Neural progenitor cell (in vitro differentiated cells): ENCODE measurements at regions not wholly inside any gene's neighbourhood (a gene's known extent, or its start where the extent isn't known, plus 50 kb on each side); places are given as distances from the start of the nearest gene placed in this dataset.
A peak's percentile ranks its signal among the peaks of the same experiment; 100 is the strongest.

Experiments used
- DNase-seq: peaks from one replicate; pipeline ENCODE4 v3.0.0-alpha.2; 2016; ENCODE audit warnings: low spot score
- H2AFZ ChIP-seq: fragments of 200-600 bp; sonication (generic); replicated peaks from 2 replicates; pipeline ENCODE4 v1.6.1; 2016; ENCODE audit warnings: antibody characterized with exemption
- H3F3A ChIP-seq: fragments of 200-600 bp; sonication (generic); 2 replicates; pipeline ENCODE4 v1.6.1; 2016; ENCODE audit warnings: antibody characterized with exemption, low read depth
- H3K27ac ChIP-seq: fragments of 200-600 bp; sonication (generic); 2 replicates; pipeline ENCODE4 v1.5.1; 2016; ENCODE audit warnings: mild to moderate bottlenecking
- H3K27me3 ChIP-seq: fragments of 200-600 bp; sonication (generic); 2 replicates; pipeline ENCODE4 v1.6.1; 2016; ENCODE audit warnings: mild to moderate bottlenecking, moderate library complexity
- H3K36me3 ChIP-seq: fragments of 200-600 bp; sonication (generic); 2 replicates; pipeline ENCODE4 v1.5.1; 2016
- H3K4me1 ChIP-seq: fragments of 200-600 bp; sonication (generic); 2 replicates; pipeline ENCODE4 v1.6.1; 2016; ENCODE audit warnings: mixed run types
- H3K4me2 ChIP-seq: fragments of 200-600 bp; sonication (generic); 2 replicates; pipeline ENCODE4 v1.6.1; 2016
- H3K4me3 ChIP-seq: fragments of 200-600 bp; sonication (generic); 2 replicates; pipeline ENCODE4 v1.5.1; 2016
- H3K79me2 ChIP-seq: fragments of 200-600 bp; sonication (generic); 2 replicates; pipeline ENCODE4 v1.6.1; 2016; ENCODE audit warnings: low read depth
- H3K9ac ChIP-seq: fragments of 200-600 bp; sonication (generic); 2 replicates; pipeline ENCODE4 v1.6.1; 2016
- H3K9me3 ChIP-seq: fragments of 200-600 bp; sonication (generic); 2 replicates; pipeline ENCODE4 v1.5.1; 2016; ENCODE audit warnings: low read depth
- H4K20me1 ChIP-seq: fragments of 200-600 bp; sonication (generic); 2 replicates; pipeline ENCODE4 v1.6.1; 2016; ENCODE audit warnings: low read depth
- H3K27ac Mint-ChIP-seq: 3 replicates; pipeline ENCODE4 v1.8.0; 2021; ENCODE audit warnings: mixed read lengths
- H3K27me3 Mint-ChIP-seq: 2 replicates; pipeline ENCODE4 v1.8.0; 2022; ENCODE audit warnings: low read depth, mild to moderate bottlenecking, inconsistent platforms, moderate library complexity, mixed read lengths; ENCODE audit not compliant: insufficient read depth
- H3K36me3 Mint-ChIP-seq: 3 replicates; pipeline ENCODE4 v1.8.0; 2021; ENCODE audit warnings: mixed read lengths
- H3K4me1 Mint-ChIP-seq: 3 replicates; pipeline ENCODE4 v1.8.0; 2021; ENCODE audit warnings: mixed read lengths
- H3K4me3 Mint-ChIP-seq: 3 replicates; pipeline ENCODE4 v1.8.0; 2021; ENCODE audit warnings: mild to moderate bottlenecking, moderate library complexity, mixed read lengths
- H3K9me3 Mint-ChIP-seq: 3 replicates; pipeline ENCODE4 v1.8.0; 2020; ENCODE audit warnings: mixed read lengths
- CTCF ChIP-seq: fragments of 200-600 bp; sonication (generic); IDR thresholded peaks from 2 replicates; pipeline ENCODE4 v1.5.1; 2017; ENCODE audit warnings: antibody characterized with exemption, mild to moderate bottlenecking
- EZH2 ChIP-seq: fragments of 200-600 bp; sonication (generic); IDR thresholded peaks from 2 replicates; pipeline ENCODE4 v1.6.1; 2017; ENCODE audit warnings: antibody characterized with exemption, mild to moderate bottlenecking, moderate library complexity
- EZH2phosphoT487 ChIP-seq: fragments of 200-600 bp; sonication (generic); IDR thresholded peaks from 2 replicates; pipeline ENCODE4 v1.6.1; 2017; ENCODE audit warnings: antibody characterized with exemption

GRCh38 chr3:177773717-177774116 is 576.4 kb upstream of the TBL1XR1 start:
- Histone ChIP-seq H3F3A (peaks cover 14% of the 10 kb centered on the region), H3K36me3 (no peaks in the 10 kb centered on the region), H3K79me2 (no peaks in the 10 kb centered on the region), H3K9ac (no peak overlapping the region), H3K4me3 (no peak overlapping the region), H3K4me2 (no peak overlapping the region), H3K27me3 (no peaks in the 10 kb centered on the region), H3K27ac (no peak overlapping the region), H3K4me1 (peaks cover 46% of the 10 kb centered on the region), H2AFZ (no peak overlapping the region), H3K9me3 (no peaks in the 10 kb centered on the region), H4K20me1 (no peaks in the 10 kb centered on the region)
- H3K4me1 Mint-ChIP-seq, result peaks cover 29% of the 10 kb centered on the region
- peak overlapping the region; percentile 42 for H3K27ac Mint-ChIP-seq
- no peak for TF ChIP-seq CTCF
- no peak for TF ChIP-seq EZH2phosphoT487
- TF ChIP-seq EZH2, result no peak
- peaks cover 13% of the 10 kb centered on the region for H3K9me3 Mint-ChIP-seq
- no peak for DNase-seq
- peaks cover 2% of the 10 kb centered on the region for H3K27me3 Mint-ChIP-seq
- H3K36me3 Mint-ChIP-seq, result no peaks in the 10 kb centered on the region
- no peak overlapping the region for H3K4me3 Mint-ChIP-seq

- Histone ChIP-seq H3K27ac (no peak overlapping the region), H3K9ac (no peak overlapping the region), H3K27me3 (no peaks in the 10 kb centered on the region), H3F3A (no peaks in the 10 kb centered on the region), H3K9me3 (no peaks in the 10 kb centered on the region), H2AFZ (no peak overlapping the region), H3K36me3 (no peaks in the 10 kb centered on the region), H3K4me2 (no peak overlapping the region), H3K4me3 (no peak overlapping the region), H3K4me1 (peaks cover 26% of the 10 kb centered on the region), H3K79me2 (no peaks in the 10 kb centered on the region), H4K20me1 (no peaks in the 10 kb centered on the region)
- no peaks in the 10 kb centered on the region for H3K36me3 Mint-ChIP-seq
- H3K4me1 Mint-ChIP-seq, result peaks cover 34% of the 10 kb centered on the region
- TF ChIP-seq EZH2phosphoT487, result no peak
- no peak for TF ChIP-seq EZH2
- no peak for TF ChIP-seq CTCF
- no peaks in the 10 kb centered on the region for H3K27me3 Mint-ChIP-seq
- H3K4me3 Mint-ChIP-seq, result no peak overlapping the region
- DNase-seq, result no peak
- no peak overlapping the region for H3K27ac Mint-ChIP-seq
- peaks cover 2% of the 10 kb centered on the region for H3K9me3 Mint-ChIP-seq
These were observed 579.4 kb upstream of the TBL1XR1 start for GRCh38 chr3:177776661-177777101.

- Mint-ChIP-seq H3K27me3 (no peaks in the 10 kb centered on the region), H3K9me3 (peaks cover 2% of the 10 kb centered on the region), H3K27ac (no peak overlapping the region), H3K36me3 (no peaks in the 10 kb centered on the region), H3K4me1 (peaks cover 36% of the 10 kb centered on the region), H3K4me3 (no peak overlapping the region)
- Histone ChIP-seq H3K36me3 (no peaks in the 10 kb centered on the region), H3K4me3 (no peak overlapping the region), H3K27me3 (no peaks in the 10 kb centered on the region), H3K4me2 (no peak overlapping the region), H4K20me1 (no peaks in the 10 kb centered on the region), H3K9me3 (no peaks in the 10 kb centered on the region), H3K79me2 (no peaks in the 10 kb centered on the region), H3K27ac (no peak overlapping the region), H3F3A (no peaks in the 10 kb centered on the region), H3K9ac (no peak overlapping the region), H3K4me1 (peaks cover 20% of the 10 kb centered on the region), H2AFZ (peak overlapping the region; percentile 21)
- TF ChIP-seq EZH2 (no peak), EZH2phosphoT487 (no peak), CTCF (peak; percentile 67)
- DNase-seq, result peak; percentile 49
These were observed 580.4 kb upstream of the TBL1XR1 start for GRCh38 chr3:177777699-177778098.
